NCI-H1436 (cell line): ENCODE measurements at regions not wholly inside any gene's neighbourhood (a gene's known extent, or its start where the extent isn't known, plus 50 kb on each side); places are given as distances from the start of the nearest gene placed in this dataset.

Experiments used
- DNase-seq: peaks from one replicate; lab custom pipeline; 2025; lab: John Stamatoyannopoulos, UW

DNA sequence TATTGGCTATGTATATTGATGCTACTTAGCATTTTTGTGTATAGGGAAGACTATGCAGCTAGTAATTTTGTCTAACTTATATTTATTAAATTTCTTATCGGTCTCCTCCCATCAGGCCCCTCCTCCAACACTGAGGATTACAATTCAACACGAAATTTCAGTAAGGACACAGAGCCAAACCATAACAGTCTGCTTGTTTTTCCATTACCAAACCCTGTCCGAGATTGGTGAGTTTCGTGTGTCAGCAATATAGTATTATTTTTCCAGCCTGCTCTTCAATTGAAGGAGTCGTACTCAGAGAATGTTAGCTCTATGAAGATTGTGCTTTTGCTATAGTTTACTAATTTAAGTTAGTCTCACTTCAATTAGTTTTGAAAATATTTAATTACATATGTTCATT, 1495.3 kb downstream of the MRPL39 start:
- no peak for DNase-seq

DNA sequence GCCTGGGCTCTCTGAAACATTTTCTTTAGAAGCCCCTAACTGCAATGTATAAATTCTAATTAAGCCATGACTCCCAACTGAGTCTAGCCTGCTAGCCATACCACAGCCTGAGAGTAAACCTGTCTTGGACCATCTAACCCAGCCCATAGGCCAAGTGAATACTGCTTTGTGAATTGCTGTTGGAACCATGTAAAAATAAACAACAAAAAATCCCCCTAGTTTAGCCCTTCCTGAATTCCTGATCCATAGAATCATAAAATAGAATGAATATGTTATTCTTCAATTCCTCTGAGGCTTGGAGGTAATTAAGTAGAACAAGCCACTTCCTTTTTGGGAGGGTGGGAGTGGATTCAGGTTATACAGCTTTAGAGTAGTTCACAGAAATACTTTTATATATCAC, 1496.4 kb downstream of the MRPL39 start:
- no peak for DNase-seq

DNA sequence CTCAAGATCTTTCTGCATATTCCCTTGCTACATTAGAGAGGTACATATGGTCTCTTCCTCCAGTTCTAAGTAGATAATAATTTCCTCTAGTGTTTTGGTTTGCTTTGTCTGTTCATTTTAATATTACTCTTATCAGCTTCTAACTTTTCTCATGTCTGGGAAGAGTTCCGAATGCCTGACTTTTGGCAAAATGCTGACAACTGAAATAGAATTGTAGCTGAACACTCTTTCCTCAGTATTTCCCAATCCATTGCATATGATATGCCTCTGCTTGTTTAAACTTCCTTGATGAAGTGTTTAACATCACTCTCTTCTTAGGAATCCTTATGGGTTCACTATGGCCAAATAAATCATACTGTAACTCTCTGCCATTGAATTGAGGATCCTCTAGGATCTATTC, 1510.1 kb downstream of the MRPL39 start:
- DNase-seq = no peak

DNA sequence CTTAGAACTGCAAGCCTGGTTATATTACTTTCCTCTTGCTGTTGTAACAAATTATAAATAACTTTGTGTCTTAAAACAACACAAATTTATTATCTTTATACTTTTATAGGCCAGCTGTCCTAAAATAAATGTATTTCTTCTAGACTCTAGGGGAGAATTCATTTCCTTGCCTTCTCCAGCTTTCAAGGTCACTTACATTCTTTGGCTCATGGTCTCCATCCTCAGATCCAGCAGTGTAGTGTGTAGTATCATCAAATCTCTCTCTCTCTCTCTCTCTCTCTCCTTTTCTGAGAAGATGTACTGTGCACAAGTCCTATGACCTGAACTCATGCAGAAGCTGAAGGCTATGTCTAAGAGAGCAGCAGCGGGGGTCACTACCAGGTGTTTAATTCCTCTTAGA, 1510.6 kb downstream of the MRPL39 start:
- DNase-seq = no peak

DNA sequence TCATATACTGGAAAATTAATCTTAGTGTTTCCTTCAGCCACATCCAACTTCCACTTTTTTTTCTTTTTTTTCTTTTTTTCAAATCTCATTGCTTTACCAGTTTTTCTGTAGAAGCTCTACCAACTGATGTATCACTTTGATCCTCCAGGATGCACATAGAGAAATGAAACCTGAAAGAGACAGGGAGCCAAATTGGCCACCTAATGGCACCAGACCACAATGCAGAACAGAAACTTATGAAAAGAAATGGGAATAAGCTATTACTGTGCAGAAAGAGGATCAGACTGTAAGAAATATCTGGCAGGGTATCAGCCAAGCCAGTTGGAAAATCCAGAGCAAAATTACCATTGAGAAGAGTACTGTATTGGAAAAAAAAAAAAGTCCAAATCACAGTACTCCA, 1514.2 kb downstream of the MRPL39 start:
- DNase-seq = no peak

DNA sequence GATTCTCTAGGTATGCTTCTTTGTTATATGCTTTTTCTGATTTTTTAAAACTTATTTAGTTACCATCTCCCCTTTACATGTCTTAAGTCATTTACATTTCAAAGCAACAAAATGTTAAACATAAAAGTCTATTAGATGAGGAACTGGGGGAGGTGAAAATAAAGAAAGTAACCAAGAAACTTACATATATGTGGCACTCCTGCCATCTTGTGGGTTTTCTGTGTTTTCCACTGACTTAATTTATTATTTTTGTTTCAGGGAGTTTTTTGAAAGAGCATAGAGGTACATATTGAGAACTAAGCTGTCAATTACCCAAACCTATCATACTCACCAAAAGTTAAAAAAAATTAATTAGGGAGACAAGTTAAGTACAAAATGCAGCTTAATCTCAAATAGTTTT, 1531.1 kb downstream of the MRPL39 start:
- no peak for DNase-seq

DNA sequence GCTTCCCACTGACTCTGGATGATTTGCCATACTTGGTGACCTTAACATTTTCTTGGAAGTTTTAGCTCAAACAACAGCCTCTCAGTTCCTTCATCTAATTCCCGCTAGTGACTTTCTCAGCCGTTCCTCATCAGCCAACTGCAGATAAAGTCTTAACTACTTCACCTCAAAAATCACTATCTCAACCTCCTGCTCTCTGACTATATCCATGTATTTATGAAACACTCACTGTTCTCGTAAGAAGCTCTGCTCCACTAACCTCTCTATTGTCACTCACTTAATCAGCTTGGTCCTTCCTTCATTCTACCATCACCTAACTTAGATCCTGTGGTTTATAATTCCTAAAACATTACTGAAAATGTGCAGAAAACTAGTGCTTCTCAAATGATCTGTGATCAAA, 1551.6 kb downstream of the MRPL39 start:
- DNase-seq = no peak

DNA sequence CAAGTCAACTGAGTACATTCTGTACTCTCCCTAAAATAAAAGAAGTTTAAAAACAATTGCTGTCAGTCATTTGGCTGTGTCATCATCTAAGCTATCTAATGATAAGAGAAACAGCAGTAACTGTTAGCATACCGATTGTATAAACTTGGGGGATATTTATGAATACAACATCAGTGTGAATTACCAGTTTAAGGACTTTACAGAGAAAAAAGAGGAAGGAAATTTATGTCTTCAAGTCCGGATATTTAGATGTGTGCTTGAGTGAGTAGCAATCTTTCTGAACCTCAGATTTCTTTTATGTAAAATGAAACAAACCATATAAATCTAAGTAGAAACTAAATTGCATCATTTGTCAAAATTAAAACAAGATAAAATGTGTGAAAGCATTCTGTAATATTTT, 1557.0 kb downstream of the MRPL39 start:
- no peak for DNase-seq

DNA sequence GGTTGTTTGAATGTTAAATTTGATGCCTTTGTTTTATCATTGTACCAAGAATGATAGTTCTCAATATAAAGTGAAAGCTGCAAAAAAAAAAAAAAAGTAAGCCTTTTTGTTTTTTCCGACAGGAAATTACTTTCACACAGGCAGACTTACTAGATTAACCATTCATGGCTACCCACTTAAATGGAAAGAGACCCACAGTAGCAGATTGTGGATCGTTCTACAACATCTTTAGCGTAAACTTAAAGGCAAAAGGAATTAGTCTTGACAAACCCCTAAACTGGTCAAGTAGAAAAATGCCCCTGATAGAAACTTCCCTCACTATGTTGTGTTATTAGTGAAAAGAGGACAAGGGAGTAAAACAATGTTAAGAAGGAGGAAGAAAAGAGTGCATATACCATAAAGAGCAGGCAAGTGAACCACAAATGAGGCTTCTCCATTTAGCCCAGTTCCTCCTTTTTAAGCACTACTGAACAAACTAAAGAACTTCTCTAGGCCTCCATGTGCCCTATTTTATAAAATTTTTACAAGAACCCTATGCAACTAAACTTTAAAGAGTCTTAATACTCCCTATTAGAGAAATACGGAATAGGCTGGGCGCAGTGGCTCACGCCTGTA, 1560.3 kb downstream of the MRPL39 start:
- DNase-seq = no peak

DNA sequence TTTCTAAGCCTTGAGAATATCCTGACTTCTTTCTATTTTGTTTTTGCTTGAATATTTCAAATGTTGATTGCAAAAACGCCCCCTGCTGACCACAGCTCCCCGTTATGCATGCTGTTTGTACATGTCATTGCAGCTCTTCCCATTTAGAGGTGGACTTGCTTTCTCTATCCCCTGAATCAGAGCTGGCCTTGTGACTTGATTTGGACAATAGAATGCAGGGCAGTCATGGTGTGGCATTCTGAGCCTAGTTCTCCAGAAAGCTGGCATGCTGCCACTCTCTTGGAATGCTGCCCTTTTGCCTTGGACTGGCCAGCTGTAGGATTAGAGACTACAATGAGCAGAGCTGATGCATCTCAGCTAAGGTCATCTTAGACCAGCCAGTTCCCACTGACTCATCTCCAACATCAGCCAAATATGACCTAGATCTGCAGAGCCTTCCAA, 1561.5 kb downstream of the MRPL39 start:
- DNase-seq = no peak

DNA sequence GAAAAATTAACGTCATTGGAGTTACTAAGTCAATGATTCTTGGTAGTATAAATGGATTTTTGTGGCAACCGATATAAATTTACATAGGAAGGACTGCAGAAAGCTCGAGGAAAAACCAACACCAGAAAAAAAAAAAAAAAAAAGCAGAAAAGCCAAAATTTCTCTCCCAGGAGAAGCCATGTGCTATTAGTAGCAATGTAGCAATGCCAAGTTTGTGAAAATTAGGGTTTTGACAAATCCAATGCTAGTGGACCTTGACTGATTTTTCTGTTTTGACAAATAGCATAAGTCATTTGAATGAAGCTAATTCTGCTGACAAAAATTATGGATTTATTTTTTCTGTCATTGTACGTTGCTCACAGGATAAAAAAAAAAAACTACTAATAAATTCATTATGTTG, 1561.9 kb downstream of the MRPL39 start:
- DNase-seq = no peak

DNA sequence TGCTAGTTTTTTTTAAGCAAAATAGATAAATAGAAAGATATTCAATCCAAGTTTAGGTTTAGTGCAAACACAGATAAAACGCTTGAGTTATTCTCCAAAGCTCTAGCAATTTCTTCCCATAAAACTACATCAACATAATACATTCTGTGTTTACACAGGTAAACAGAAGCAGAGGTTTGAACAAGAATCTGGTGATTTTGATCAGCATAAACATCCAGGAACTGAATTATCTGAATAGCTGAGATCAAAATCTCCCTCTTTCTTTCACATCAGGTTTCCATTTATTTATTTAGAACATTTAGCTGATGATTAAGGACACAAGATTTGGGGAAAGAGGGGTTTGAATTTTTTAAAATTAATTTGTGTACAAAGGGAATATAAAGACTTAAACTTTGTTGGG, 1564.6 kb downstream of the MRPL39 start:
- no peak for DNase-seq

DNA sequence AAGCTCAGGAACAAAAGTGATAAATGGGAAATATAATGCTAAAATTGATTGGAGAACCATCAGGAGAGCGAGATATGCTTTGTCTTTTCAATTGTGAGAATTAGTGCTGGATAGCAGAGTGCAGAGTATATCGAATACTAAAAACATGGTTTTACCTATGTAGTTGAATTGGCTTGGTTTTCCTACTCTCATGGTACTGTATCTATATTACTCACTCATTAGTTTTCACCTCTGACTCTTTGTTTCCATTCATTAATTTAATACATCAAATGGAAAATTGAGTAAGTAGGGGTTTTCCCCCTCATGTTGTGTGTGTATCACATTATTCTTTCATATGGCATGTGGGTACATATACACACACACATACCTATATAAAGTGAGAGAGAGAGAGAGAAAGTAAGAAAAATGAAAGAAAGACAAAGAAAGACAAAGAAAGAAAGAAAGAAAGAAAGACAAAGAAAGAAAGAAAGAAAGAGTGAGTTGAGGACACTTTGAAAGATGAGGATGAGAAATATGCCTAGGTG, 1574.5 kb downstream of the MRPL39 start:
- no peak for DNase-seq

DNA sequence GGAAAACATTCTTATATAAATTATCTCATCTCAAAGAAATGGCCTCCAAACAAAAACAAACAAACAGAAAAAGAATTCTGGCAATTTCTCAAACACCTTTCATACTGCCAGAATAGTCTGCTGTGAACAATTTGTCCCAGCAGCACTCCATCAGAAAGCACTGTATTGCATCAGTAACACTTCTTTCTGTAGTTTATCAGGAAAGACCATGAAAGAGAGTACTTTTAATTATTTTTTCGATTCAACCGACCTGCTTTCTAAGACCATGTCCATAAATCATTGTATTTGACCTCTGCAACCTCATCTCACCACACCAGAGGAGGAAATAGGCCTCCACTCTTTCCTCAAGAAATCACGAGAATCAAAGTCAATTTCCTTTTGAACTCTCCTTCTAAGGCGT, 1579.9 kb downstream of the MRPL39 start:
- no peak for DNase-seq

DNA sequence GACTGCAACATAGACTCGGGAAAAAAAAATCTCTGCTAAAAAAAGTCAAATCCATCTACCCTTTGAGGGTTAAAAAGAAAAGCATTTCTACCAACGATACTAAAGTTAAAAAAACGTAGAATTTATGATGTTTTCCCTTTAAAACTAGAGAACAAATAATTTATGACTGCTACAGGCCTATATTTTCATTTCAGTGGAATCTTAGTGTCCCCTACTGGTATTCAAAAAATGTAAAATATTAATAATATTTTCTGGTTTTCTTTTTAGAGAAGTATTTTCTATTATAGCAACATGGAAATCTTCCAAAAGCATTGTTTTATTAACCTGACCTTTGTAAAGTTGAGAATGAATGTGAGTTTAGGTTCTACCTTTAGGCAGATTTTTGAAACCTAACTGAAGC, 1582.2 kb downstream of the MRPL39 start:
- no peak for DNase-seq

DNA sequence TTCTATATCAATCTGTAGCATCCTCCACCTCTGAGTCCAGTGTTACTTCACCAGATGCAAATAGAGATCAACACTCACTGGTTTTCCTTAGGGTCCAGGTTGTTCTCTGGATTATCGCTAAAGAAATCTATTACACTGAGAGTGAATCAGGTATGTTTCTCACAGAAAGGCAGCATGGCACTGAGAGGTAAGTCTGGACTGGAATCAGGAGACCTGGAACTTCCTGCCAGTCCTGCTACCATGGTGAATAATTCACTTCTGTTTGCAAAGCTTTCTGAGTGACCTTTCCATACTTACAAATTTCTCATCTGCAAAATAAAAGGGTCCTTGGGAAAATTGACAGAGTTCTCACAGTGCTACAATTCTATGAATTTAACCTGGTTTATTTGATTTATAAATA, 1583.3 kb downstream of the MRPL39 start:
- peak; percentile 30 for DNase-seq

DNA sequence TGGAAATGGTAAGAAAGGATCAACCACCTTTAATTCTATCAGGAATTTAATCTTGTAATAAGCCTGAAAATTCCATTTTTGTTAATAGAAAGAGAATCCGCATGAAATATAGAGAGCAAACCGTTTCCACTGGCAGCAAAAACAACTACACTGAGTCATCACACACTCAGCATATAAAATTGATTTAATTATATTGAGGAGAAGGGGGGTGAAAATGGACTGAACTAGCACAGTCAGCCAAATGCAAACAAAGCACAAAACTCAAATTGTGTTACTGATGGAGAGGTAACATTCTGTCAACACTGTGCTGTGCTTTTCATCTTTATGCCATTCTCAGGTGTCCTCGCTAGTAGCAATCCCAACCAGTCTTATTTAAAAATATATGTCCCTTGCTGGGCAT, 1583.9 kb downstream of the MRPL39 start:
- DNase-seq = peak; percentile 50

DNA sequence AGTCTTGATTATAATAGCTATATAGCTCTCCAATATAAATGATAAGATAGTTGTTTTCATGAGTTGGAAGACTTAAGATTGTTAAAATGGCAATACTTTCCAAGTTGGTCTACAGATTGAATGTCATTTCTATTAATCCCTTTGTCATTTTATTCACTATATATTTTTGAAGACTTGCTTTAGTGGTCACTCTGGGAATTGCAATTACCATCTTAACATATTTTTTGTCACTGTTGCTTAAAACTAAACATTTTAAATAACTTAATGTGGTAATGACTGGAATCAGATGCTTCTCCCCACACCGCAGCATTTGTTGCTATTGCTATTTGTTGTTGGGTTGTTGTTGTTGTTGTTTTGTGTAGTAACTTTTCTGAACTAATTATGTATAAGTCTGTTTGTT, 1592.9 kb downstream of the MRPL39 start:
- DNase-seq = no peak

DNA sequence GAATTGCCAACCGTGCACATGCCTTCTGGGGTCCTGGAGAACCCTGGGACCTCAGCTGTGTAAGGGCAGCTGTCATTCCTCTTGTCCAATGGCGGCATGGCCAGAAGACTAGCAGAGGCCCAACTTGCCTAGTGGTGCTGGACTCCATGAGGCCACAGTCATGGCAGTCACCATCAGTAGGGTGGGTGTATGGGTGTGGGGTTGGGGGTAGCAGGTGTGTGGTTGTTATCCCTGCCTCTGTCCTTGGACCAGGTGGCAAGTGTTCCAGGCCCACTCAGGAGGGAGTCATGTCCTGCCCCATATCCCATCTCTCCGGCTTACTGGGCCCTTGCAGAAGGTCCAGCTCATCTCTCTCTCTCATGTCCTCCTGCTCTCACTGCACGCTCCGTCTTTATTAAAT, 1596.2 kb downstream of the MRPL39 start:
- DNase-seq = no peak

DNA sequence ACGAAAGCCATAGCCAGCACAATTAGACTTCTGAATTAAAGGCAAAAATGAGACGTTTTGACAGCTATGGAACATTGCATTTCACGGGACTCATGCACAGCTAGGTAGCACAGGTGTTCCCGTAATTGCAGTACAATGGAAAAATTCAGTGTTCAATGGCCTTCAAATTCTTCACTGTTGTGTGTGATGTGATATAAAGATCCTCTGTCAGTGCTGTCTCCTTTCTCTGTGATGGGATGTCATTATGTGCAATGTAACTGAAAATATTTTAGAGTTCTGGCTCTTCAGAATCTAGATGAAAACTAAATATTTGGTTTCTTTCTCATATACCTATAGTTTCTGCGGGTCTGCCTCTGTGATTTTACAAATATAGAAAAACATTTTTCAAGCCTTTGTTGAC, 1599.7 kb downstream of the MRPL39 start:
- no peak for DNase-seq

DNA sequence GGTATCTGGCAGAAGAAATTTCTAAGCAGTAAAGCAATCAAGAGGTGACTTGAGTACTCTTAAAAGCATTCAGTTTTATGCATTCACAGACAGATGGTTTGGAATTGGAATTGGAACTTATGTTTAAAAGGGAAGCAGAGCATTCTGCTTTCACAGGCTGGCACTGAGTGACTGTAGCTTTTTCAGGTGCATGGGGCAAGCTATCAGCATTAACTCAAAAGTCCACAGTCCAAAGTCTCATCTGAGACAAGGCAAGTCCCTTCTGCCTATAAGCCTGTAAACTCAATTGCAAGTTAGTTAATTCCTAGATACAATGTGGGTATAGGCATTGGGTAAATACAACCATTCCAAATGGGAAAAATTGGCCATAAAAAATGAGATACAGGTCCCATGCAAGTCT, 1620.3 kb downstream of the MRPL39 start:
- no peak for DNase-seq

DNA sequence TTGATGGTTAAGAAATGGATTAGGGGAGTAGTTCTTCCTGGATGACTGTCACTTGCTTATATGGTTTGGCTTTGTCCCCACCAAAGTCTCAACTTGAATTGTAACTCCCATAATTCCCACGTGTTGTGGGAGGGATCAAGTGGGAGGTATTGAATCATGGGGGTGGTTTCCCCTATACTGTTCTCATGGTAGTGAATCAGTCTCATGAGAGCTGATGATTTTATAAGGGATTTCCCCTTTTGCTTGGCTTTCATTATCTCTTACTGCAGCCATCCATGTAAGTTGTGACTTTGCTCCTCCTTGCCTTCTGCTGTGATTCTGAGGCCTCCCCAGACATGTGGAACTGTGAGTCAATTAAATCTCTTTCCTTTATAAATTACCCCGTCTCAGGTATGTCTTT, 1621.1 kb downstream of the MRPL39 start:
- no peak for DNase-seq

DNA sequence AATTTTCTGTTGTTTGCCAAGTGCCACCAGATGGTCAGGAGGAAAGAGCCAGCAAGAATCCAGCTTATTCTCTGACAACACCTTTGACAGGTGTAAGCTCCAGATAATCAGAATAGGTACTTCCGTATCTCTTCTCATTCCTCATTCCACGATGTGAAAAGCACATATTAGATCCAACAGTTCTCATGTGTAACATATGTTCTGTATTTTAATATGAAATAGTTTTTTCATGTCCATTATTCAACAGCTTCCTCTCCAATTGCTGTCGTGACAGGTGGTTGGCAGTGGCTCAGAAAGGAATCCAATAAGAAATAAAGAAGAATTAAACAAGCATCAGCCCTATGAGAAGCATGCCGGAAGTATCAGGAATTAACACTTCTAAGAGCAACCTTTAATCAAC, 1624.7 kb downstream of the MRPL39 start:
- DNase-seq = no peak

DNA sequence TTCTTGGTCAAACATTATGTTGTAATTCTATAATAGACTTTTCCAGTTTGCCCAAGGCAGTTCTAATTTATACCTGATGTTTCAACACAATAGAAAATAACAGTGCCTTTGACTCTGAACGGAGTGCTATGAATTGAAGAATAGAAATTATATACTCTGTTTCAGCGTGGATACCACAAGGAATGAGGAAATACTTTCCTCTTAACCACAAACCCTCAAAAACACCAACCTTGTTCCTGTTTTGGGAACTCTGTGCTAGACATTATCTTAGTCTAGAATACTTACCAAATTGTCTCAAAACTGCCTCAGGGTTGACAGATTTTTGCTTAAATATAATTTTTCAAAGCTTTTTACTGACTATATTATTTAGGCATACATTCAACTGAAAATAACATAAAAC, 1629.3 kb downstream of the MRPL39 start:
- DNase-seq = no peak
